HL-60 (cell line): ENCODE measurements at regions not wholly inside any gene's neighbourhood (a gene's known extent, or its start where the extent isn't known, plus 50 kb on each side); places are given as distances from the start of the nearest gene placed in this dataset.

Experiments
- DNase-seq, 2 experiments: peaks; one replicate each; pipeline ENCODE4 v3.0.0-alpha.2; 2010 to 2020; ENCODE audit warnings: low read depth in 1 of 2, low spot score in 1 of 2
- H3K27ac ChIP-seq: fragments of 250-450 bp; sonication (Bioruptor Pico); replicated peaks from 2 replicates; pipeline ENCODE4 v1.5.1; 2020; ENCODE audit warnings: mild to moderate bottlenecking, moderate library complexity
- H3K27me3 ChIP-seq: fragments of 250-450 bp; sonication (Bioruptor Pico); 2 replicates; pipeline ENCODE4 v1.5.1; 2021; ENCODE audit warnings: mild to moderate bottlenecking, moderate library complexity; ENCODE audit not compliant: insufficient read depth, poor library complexity, severe bottlenecking
- H3K4me3 ChIP-seq: replicated peaks from 2 replicates; pipeline ENCODE4 v1.5.1; 2011; ENCODE audit warnings: mild to moderate bottlenecking, control low read depth, low read length; ENCODE audit not compliant: insufficient read depth
- CTCF ChIP-seq: IDR thresholded peaks from one replicate; pipeline ENCODE4 v1.5.1; 2011; ENCODE audit warnings: low read length, control low read depth, inconsistent platforms; ENCODE audit not compliant: insufficient read depth
- GABPA ChIP-seq: IDR thresholded peaks from 2 replicates; pipeline ENCODE4 v1.6.1; 2012; ENCODE audit warnings: low read depth
- POLR2AphosphoS5 ChIP-seq: IDR thresholded peaks from 2 replicates; pipeline ENCODE4 v1.6.1; 2012; ENCODE audit warnings: low read depth
- REST ChIP-seq: IDR thresholded peaks from 2 replicates; pipeline ENCODE4 v1.6.1; 2012; ENCODE audit warnings: low read depth; ENCODE audit not compliant: insufficient replicate concordance
- SPI1 ChIP-seq: IDR thresholded peaks from 2 replicates; pipeline ENCODE4 v1.6.1; 2012; ENCODE audit warnings: low read depth, mild to moderate bottlenecking, borderline replicate concordance

GRCh38 chr14:100421756-100422470 lies 98.8 kb downstream of the SLC25A47 start:
- H3K27me3 ChIP-seq: no peaks in the 10 kb centered on the region
- no peak overlapping the region for H3K27ac ChIP-seq
- no peak for TF ChIP-seq CTCF
- no peak for TF ChIP-seq GABPA
- TF ChIP-seq POLR2AphosphoS5: no peak
- no peak for TF ChIP-seq SPI1
- no peak for TF ChIP-seq REST
- no peak for DNase-seq
- H3K4me3 ChIP-seq: no peak overlapping the region

GRCh38 chr14:100422556-100423316 lies 99.6 kb downstream of the SLC25A47 start:
- no peaks in the 10 kb centered on the region for H3K27me3 ChIP-seq
- no peak for TF ChIP-seq CTCF
- TF ChIP-seq POLR2AphosphoS5: no peak
- no peak for TF ChIP-seq REST
- TF ChIP-seq GABPA: no peak
- TF ChIP-seq SPI1: no peak
- no peak for DNase-seq
- H3K27ac ChIP-seq: no peak overlapping the region
- no peak overlapping the region for H3K4me3 ChIP-seq

GRCh38 chr14:100423317-100424010 lies 100.3 kb downstream of the SLC25A47 start:
- Histone ChIP-seq H3K27ac (no peak overlapping the region), H3K4me3 (no peak overlapping the region)
- TF ChIP-seq GABPA: no peak
- TF ChIP-seq SPI1: no peak
- TF ChIP-seq REST: no peak
- no peak for TF ChIP-seq POLR2AphosphoS5
- no peak for TF ChIP-seq CTCF

More at GRCh38 chr14:100423317-100424010, 100.3 kb downstream of the SLC25A47 start:
- no peaks in the 10 kb centered on the region for H3K27me3 ChIP-seq
- DNase-seq: no peak
